GM10266 (cell line): ENCODE measurements at regions not wholly inside any gene's neighbourhood (a gene's known extent, or its start where the extent isn't known, plus 50 kb on each side); places are given as distances from the start of the nearest gene placed in this dataset.

Experiments used
- DNase-seq: peaks from one replicate; pipeline ENCODE4 v3.0.0; 2012; ENCODE audit errors: extremely low spot score
- CTCF ChIP-seq: IDR thresholded peaks from 2 replicates; pipeline ENCODE4 v1.5.1; 2012; ENCODE audit warnings: mild to moderate bottlenecking, low read depth; ENCODE audit not compliant: control insufficient read depth, insufficient read depth; ENCODE audit errors: missing control alignments

DNA sequence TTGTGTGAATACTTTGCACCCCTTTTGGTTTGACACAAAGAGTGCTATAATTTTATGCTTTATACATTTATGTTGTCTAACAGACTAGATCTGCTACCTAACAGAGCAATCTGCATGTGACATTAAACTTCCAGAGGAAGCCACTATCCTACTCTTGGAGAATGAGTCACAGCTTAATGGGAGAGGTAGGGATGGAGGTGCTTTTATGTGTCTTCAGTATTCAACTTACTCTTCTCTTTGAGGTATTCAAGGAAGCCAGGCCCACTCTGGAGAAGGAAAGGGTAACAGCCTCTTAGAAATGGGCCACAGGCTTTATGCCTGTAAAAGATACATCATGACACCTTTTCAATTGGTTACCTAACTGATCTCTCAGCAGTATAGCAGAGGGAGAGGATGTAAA lies 85.8 kb upstream of the NEUROD1 start:
- no peak for TF ChIP-seq CTCF
- DNase-seq: no peak

- no peak for DNase-seq
- TF ChIP-seq CTCF: no peak
These were observed 89.8 kb upstream of the NEUROD1 start for GRCh38 chr2:181770150-181770549.

- no peak for TF ChIP-seq CTCF
- DNase-seq: no peak
These were observed 91.0 kb upstream of the NEUROD1 start for GRCh38 chr2:181771356-181771755.

DNA sequence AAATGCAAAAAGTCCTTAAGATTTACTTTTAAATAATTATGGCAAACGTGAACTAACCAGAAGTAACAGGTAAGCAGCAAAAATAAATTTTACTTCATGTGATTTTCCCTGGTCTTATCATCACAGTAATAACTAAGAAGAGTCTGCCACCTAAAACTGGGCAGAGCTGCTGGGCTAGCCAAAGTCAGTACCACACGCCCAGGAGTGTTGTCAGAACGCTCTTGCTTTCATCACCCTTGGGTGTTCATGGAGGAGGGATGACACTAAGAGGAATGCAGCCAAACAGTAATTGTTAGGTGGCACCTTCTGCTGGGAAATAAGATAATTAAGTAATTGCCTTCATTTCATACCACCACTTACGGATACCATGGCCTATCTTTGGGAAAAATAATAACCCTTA lies 92.0 kb upstream of the NEUROD1 start:
- DNase-seq: no peak
- TF ChIP-seq CTCF: no peak

GRCh38 chr2:181772777-181773176 lies 92.5 kb upstream of the NEUROD1 start:
- TF ChIP-seq CTCF: no peak
- DNase-seq: no peak

DNA sequence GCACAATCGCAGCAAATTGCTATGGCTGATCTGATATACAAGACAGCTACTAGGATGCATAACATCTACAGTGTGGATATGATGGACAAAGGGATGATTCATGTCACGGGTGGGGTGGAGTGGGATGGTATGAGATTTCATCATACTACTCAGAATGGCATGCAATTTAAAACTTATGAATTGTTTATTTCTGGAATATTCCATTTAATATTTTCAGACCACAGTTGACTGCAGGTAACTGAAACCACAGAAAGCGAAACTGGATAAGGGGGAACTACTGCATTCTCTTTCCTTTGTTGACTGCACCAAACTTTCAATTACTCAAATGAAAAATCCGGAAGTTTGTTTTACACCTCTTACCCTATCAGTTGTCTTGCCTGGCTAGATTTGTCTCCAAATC lies 94.4 kb upstream of the NEUROD1 start:
- DNase-seq: no peak
- no peak for TF ChIP-seq CTCF

GRCh38 chr2:181776336-181776735 lies 96.0 kb upstream of the NEUROD1 start:
- no peak for TF ChIP-seq CTCF
- DNase-seq: no peak
